ENCODE measurements at regions not wholly inside any gene's neighbourhood (a gene's known extent, or its start where the extent isn't known, plus 50 kb on each side); places are given as distances from the start of the nearest gene placed in this dataset.

- CTCF ChIA-PET = interaction anchor here (0.7 to 5.2 kb wide), 16 partner anchors 9 to 1021 kb away, joined by 3 to 38 read pairs (median 4); no protein-coding TSS in a partner anchor
- TF ChIP-seq SMC3 (IDR thresholded peaks at IDR 0.05) (peak; percentile 35; the same call in 1 of the 3 replicates), HOXB5 (CRISPR knock-in tag; IDR thresholded peaks at IDR 0.05) (peak; percentile 99), PBX3 (IDR thresholded peaks at IDR 0.05) (peak; percentile 58; the same call in 1 of the 2 replicates), HEYL (CRISPR knock-in tag; IDR thresholded peaks at IDR 0.05) (no peak), ESRRA (IDR thresholded peaks at IDR 0.05; ENCODE audit: borderline replicate concordance, low read length) (no peak), RNF2 (IDR thresholded peaks at IDR 0.05; ENCODE audit: borderline replicate concordance, low read depth) (no peak), ZC3H11A (IDR thresholded peaks at IDR 0.05) (no peak), MYC (IDR thresholded peaks at IDR 0.05; ENCODE audit: borderline replicate concordance, low read length) (no peak), JUN (IDR thresholded peaks at IDR 0.05) (peak in 1 of 2 experiments; percentile 72; a peak in 3 of 5 replicates), TP53 (CRISPR knock-in tag; IDR thresholded peaks at IDR 0.05) (no peak), JUNB (IDR thresholded peaks at IDR 0.05) (peak; percentile 54), CHD4 (IDR thresholded peaks at IDR 0.05; ENCODE audit: borderline replicate concordance) (no peak), ATOH8 (CRISPR knock-in tag; IDR thresholded peaks at IDR 0.05; ENCODE audit: low read depth) (no peak), HOXB13 (CRISPR knock-in tag; IDR thresholded peaks at IDR 0.05; ENCODE audit: low read depth) (no peak), RAD21 (conservative IDR thresholded peaks at IDR 0.05 in 1 of 2, IDR thresholded peaks at IDR 0.05 in 1 of 2) (peak in 1 of 2 experiments; percentile 37; a peak in 2 of 5 replicates), FOSL2 (IDR thresholded peaks at IDR 0.05) (0 out of 2 replicates have a peak, but pooled peaks have one; percentile 6), FOSL2 (CRISPR knock-in tag; IDR thresholded peaks at IDR 0.05) (peak; percentile 58), PHF8 (IDR thresholded peaks at IDR 0.05; ENCODE audit: borderline replicate concordance, low read depth) (no peak), EP300 (IDR thresholded peaks at IDR 0.05) (peak; percentile 23 to 78; a peak in 1 of 5 replicates), ZFP36 (IDR thresholded peaks at IDR 0.05; ENCODE audit: borderline replicate concordance, partially characterized antibody) (no peak), NFE2L2 (conservative IDR thresholded peaks at IDR 0.05; ENCODE audit: low read length) (no peak), RARB (CRISPR knock-in tag; IDR thresholded peaks at IDR 0.05) (no peak), POLR2A (IDR thresholded peaks at IDR 0.05; ENCODE audit: low read length) (no peak), GATA3 (IDR thresholded peaks at IDR 0.05; ENCODE audit: borderline replicate concordance) (peak; percentile 85)
- TF ChIP-seq, protein P1, sequence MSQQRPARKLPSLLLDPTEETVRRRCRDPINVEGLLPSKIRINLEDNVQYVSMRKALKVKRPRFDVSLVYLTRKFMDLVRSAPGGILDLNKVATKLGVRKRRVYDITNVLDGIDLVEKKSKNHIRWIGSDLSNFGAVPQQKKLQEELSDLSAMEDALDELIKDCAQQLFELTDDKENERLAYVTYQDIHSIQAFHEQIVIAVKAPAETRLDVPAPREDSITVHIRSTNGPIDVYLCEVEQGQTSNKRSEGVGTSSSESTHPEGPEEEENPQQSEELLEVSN (IDR thresholded peaks at IDR 0.05; ENCODE audit: borderline replicate concordance, low read depth) = no peak
- TF ChIP-seq, protein P2, sequence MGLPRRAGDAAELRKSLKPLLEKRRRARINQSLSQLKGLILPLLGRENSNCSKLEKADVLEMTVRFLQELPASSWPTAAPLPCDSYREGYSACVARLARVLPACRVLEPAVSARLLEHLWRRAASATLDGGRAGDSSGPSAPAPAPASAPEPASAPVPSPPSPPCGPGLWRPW (IDR thresholded peaks at IDR 0.05) = no peak
- TF ChIP-seq, protein P3, sequence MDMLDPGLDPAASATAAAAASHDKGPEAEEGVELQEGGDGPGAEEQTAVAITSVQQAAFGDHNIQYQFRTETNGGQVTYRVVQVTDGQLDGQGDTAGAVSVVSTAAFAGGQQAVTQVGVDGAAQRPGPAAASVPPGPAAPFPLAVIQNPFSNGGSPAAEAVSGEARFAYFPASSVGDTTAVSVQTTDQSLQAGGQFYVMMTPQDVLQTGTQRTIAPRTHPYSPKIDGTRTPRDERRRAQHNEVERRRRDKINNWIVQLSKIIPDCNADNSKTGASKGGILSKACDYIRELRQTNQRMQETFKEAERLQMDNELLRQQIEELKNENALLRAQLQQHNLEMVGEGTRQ (IDR thresholded peaks at IDR 0.05) = no peak
- TF ChIP-seq, protein P4, sequence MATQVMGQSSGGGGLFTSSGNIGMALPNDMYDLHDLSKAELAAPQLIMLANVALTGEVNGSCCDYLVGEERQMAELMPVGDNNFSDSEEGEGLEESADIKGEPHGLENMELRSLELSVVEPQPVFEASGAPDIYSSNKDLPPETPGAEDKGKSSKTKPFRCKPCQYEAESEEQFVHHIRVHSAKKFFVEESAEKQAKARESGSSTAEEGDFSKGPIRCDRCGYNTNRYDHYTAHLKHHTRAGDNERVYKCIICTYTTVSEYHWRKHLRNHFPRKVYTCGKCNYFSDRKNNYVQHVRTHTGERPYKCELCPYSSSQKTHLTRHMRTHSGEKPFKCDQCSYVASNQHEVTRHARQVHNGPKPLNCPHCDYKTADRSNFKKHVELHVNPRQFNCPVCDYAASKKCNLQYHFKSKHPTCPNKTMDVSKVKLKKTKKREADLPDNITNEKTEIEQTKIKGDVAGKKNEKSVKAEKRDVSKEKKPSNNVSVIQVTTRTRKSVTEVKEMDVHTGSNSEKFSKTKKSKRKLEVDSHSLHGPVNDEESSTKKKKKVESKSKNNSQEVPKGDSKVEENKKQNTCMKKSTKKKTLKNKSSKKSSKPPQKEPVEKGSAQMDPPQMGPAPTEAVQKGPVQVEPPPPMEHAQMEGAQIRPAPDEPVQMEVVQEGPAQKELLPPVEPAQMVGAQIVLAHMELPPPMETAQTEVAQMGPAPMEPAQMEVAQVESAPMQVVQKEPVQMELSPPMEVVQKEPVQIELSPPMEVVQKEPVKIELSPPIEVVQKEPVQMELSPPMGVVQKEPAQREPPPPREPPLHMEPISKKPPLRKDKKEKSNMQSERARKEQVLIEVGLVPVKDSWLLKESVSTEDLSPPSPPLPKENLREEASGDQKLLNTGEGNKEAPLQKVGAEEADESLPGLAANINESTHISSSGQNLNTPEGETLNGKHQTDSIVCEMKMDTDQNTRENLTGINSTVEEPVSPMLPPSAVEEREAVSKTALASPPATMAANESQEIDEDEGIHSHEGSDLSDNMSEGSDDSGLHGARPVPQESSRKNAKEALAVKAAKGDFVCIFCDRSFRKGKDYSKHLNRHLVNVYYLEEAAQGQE (IDR thresholded peaks at IDR 0.05) = no peak
- TF ChIP-seq, protein P5, sequence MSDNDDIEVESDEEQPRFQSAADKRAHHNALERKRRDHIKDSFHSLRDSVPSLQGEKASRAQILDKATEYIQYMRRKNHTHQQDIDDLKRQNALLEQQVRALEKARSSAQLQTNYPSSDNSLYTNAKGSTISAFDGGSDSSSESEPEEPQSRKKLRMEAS (IDR thresholded peaks at IDR 0.05) = peak; percentile 44; the same call in 1 of the 2 replicates
- TF ChIP-seq, protein P6, sequence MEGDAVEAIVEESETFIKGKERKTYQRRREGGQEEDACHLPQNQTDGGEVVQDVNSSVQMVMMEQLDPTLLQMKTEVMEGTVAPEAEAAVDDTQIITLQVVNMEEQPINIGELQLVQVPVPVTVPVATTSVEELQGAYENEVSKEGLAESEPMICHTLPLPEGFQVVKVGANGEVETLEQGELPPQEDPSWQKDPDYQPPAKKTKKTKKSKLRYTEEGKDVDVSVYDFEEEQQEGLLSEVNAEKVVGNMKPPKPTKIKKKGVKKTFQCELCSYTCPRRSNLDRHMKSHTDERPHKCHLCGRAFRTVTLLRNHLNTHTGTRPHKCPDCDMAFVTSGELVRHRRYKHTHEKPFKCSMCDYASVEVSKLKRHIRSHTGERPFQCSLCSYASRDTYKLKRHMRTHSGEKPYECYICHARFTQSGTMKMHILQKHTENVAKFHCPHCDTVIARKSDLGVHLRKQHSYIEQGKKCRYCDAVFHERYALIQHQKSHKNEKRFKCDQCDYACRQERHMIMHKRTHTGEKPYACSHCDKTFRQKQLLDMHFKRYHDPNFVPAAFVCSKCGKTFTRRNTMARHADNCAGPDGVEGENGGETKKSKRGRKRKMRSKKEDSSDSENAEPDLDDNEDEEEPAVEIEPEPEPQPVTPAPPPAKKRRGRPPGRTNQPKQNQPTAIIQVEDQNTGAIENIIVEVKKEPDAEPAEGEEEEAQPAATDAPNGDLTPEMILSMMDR (IDR thresholded peaks at IDR 0.05) = peak; percentile 23; the same call in 2 of the 3 replicates
These were observed 59.3 kb upstream of the COMTD1 start for GRCh38 chr10:75294866-75295701.

More at GRCh38 chr10:75294866-75295701, 59.3 kb upstream of the COMTD1 start:
- DNase-seq (ENCODE audit: low read depth in 1 of 2, low spot score in 1 of 2) (peak; percentile 58 to 84), ATAC-seq (peak; percentile 90 to 94), FAIRE-seq (no peak)
- Histone ChIP-seq H3K4me2 (peak overlapping the region; percentile 100), H3K4me3 (peak overlapping the region; percentile 86), H3K27ac (peak overlapping the region; percentile 84 to 93), H3K9me3 (peaks cover 6% of the 10 kb centered on the region; the same call in 1 of the 3 replicates), H3K4me1 (peaks cover 22% of the 10 kb centered on the region)
- POLR2A ChIA-PET = interaction anchor here (2.3 kb wide), 1 partner anchor 107 kb away, joined by 9 read pairs; the partner anchor contains the start of gene ZNF503
- WGBS (ENCODE audit: missing lambda C conversion rate) = 10% methylated on average over 22 of the region's 57 CpGs

Measured in A549 (cell line).